Mammary epithelial cell (primary cell): ENCODE measurements at regions not wholly inside any gene's neighbourhood (a gene's known extent, or its start where the extent isn't known, plus 50 kb on each side); places are given as distances from the start of the nearest gene placed in this dataset.

ENCODE experiments used
- EZH2 ChIP-seq: IDR thresholded peaks from 2 replicates; pipeline ENCODE4 v1.6.1; 2012; ENCODE audit warnings: low read length, inconsistent platforms, borderline replicate concordance
- TF ChIP-seq, protein P1 (sequence below), 2 donors: IDR thresholded peaks in 1 of 2; conservative IDR thresholded peaks in 1 of 2; 2 replicates each; pipeline ENCODE4 v1.5.1; 2011 to 2012; ENCODE audit warnings: inconsistent platforms in 2 of 2, low read length in 2 of 2, mild to moderate bottlenecking in 2 of 2, control low read depth in 1 of 2, low read depth in 1 of 2; ENCODE audit not compliant: insufficient read depth in 1 of 2; ENCODE audit errors: extremely low read depth in 1 of 2

DNA sequence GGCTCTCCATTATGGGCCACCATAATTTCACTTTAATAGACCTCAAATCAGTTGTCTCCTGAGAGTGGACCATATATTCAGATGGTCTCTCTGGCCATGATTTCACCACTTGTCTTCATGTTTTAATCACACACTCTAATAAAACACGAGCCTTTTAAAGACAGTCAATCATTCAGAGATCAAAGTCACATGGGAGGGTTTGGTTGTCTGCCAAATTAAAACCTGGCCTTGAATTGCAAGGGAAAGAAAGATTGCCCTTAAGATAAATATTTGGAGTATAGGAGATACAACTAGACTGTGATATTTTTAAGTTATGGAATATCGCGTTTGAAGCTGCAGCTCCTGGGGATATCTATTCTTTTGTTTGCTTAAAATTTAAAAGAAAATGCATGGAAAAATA is 377.8 kb upstream of the DDX18 start:
- no peak for TF ChIP-seq EZH2
- TF ChIP-seq, protein P1, sequence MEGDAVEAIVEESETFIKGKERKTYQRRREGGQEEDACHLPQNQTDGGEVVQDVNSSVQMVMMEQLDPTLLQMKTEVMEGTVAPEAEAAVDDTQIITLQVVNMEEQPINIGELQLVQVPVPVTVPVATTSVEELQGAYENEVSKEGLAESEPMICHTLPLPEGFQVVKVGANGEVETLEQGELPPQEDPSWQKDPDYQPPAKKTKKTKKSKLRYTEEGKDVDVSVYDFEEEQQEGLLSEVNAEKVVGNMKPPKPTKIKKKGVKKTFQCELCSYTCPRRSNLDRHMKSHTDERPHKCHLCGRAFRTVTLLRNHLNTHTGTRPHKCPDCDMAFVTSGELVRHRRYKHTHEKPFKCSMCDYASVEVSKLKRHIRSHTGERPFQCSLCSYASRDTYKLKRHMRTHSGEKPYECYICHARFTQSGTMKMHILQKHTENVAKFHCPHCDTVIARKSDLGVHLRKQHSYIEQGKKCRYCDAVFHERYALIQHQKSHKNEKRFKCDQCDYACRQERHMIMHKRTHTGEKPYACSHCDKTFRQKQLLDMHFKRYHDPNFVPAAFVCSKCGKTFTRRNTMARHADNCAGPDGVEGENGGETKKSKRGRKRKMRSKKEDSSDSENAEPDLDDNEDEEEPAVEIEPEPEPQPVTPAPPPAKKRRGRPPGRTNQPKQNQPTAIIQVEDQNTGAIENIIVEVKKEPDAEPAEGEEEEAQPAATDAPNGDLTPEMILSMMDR (conservative IDR thresholded peaks at IDR 0.05 in 1 of 2, IDR thresholded peaks at IDR 0.05 in 1 of 2; ENCODE audit: extremely low read depth in 1 of 2, insufficient read depth in 1 of 2, low read depth in 1 of 2, low read length in 2 of 2): no peak
